Neural cell (in vitro differentiated cells): ENCODE measurements at regions not wholly inside any gene's neighbourhood (a gene's known extent, or its start where the extent isn't known, plus 50 kb on each side); places are given as distances from the start of the nearest gene placed in this dataset.

ENCODE experiments used
- H2AFZ ChIP-seq: fragments of 200-600, 300-800 bp; sonication (generic), shearing (Covaris generic); 2 replicates; pipeline ENCODE4 v1.6.0; 2014; ENCODE audit warnings: low read depth, mild to moderate bottlenecking, antibody characterized with exemption, low read length, moderate library complexity
- H3F3A ChIP-seq: fragments of 200-600 bp; shearing (Covaris generic); 2 replicates; pipeline ENCODE4 v1.6.1; 2016; ENCODE audit warnings: mild to moderate bottlenecking, moderate library complexity, mixed read lengths, antibody characterized with exemption, low read length; ENCODE audit not compliant: insufficient read depth, poor library complexity, severe bottlenecking
- H3K27ac ChIP-seq: fragments of 200-600, 300-800 bp; sonication (generic), shearing (Covaris generic); 2 replicates; pipeline ENCODE4 v1.5.1; 2014; ENCODE audit warnings: mild to moderate bottlenecking, low read length, moderate library complexity
- H3K27me3 ChIP-seq: fragments of 300-800, 200-600 bp; sonication (generic), shearing (Covaris generic); 2 replicates; pipeline ENCODE4 v1.6.0; 2014; ENCODE audit warnings: mild to moderate bottlenecking, low read depth, low read length, moderate library complexity; ENCODE audit not compliant: insufficient read depth
- H3K36me3 ChIP-seq: fragments of 300-800, 200-600 bp; sonication (generic), shearing (Covaris generic); 2 replicates; pipeline ENCODE4 v1.5.1; 2014; ENCODE audit warnings: mild to moderate bottlenecking, antibody characterized with exemption, low read length, moderate library complexity; ENCODE audit not compliant: insufficient read depth
- H3K4me2 ChIP-seq: fragments of 300-800, 200-600 bp; sonication (generic), shearing (Covaris generic); 2 replicates; pipeline ENCODE4 v1.6.0; 2014; ENCODE audit warnings: mild to moderate bottlenecking, low read length
- H3K4me3 ChIP-seq: fragments of 300-800, 200-600 bp; sonication (generic), shearing (Covaris generic); 2 replicates; pipeline ENCODE4 v1.5.1; 2014; ENCODE audit warnings: mild to moderate bottlenecking, low read length, moderate library complexity
- H3K79me2 ChIP-seq: fragments of 200-600 bp; shearing (Covaris generic); replicated peaks from 2 replicates; pipeline ENCODE4 v1.6.0; 2014; ENCODE audit warnings: mild to moderate bottlenecking, low read length, moderate library complexity; ENCODE audit not compliant: insufficient read depth
- H3K9ac ChIP-seq: fragments of 300-800, 200-600 bp; sonication (generic), shearing (Covaris generic); 2 replicates; pipeline ENCODE4 v1.6.1; 2016; ENCODE audit warnings: mild to moderate bottlenecking, low read length, mixed read lengths
- H3K9me2 ChIP-seq: fragments of 200-600 bp; shearing (Covaris generic); 2 replicates; pipeline ENCODE4 v1.6.1; 2016; ENCODE audit warnings: mild to moderate bottlenecking, low read length, mixed read lengths; ENCODE audit not compliant: insufficient read depth
- H3K9me3 ChIP-seq: fragments of 200-600, 300-800 bp; sonication (generic), shearing (Covaris generic); 2 replicates; pipeline ENCODE4 v1.6.1; 2016; ENCODE audit warnings: mild to moderate bottlenecking, mixed run types, low read length, moderate library complexity, mixed read lengths
- H4K20me1 ChIP-seq: fragments of 200-600 bp; shearing (Covaris generic); 2 replicates; pipeline ENCODE4 v1.6.1; 2016; ENCODE audit warnings: mild to moderate bottlenecking, mixed run types; ENCODE audit not compliant: insufficient read depth
- CTCF ChIP-seq: fragments of 450-650 bp; IDR thresholded peaks from 2 replicates; pipeline ENCODE4 v1.5.1; 2014; ENCODE audit warnings: antibody characterized with exemption, mild to moderate bottlenecking, moderate library complexity; ENCODE audit not compliant: poor library complexity, severe bottlenecking
- EP300 ChIP-seq: fragments of 450-650 bp; conservative IDR thresholded peaks from 2 replicates; pipeline ENCODE4 v1.6.1; 2014; ENCODE audit warnings: antibody characterized with exemption, mild to moderate bottlenecking, moderate library complexity; ENCODE audit not compliant: poor library complexity, severe bottlenecking
- EZH2 ChIP-seq: fragments of 200-600, 300-800 bp; shearing (Covaris generic), sonication (generic); IDR thresholded peaks from 2 replicates; pipeline ENCODE4 v1.6.1; 2014; ENCODE audit warnings: antibody characterized with exemption, low read length, borderline replicate concordance, mild to moderate bottlenecking; ENCODE audit not compliant: insufficient read depth, poor library complexity, severe bottlenecking
- MXI1 ChIP-seq: fragments of 450-650 bp; conservative IDR thresholded peaks from 2 replicates; pipeline ENCODE4 v1.6.1; 2014; ENCODE audit warnings: antibody characterized with exemption, mild to moderate bottlenecking; ENCODE audit not compliant: poor library complexity, severe bottlenecking
- POLR2AphosphoS5 ChIP-seq: IDR thresholded peaks from 2 replicates; pipeline ENCODE4 v1.6.1; 2012
- RAD21 ChIP-seq: fragments of 450-650 bp; conservative IDR thresholded peaks from 2 replicates; pipeline ENCODE4 v1.6.1; 2014; ENCODE audit warnings: antibody characterized with exemption, mild to moderate bottlenecking, moderate library complexity
- REST ChIP-seq: IDR thresholded peaks from 2 replicates; pipeline ENCODE4 v1.6.1; 2012; ENCODE audit warnings: borderline replicate concordance
- SMC3 ChIP-seq: fragments of 450-650 bp; conservative IDR thresholded peaks from 2 replicates; pipeline ENCODE4 v1.6.1; 2014; ENCODE audit warnings: antibody characterized with exemption, mild to moderate bottlenecking, moderate library complexity; ENCODE audit not compliant: poor library complexity
- TAF1 ChIP-seq: IDR thresholded peaks from 2 replicates; pipeline ENCODE4 v1.6.1; 2012; ENCODE audit warnings: low read depth

- no peaks in the 10 kb centered on the region for H3K9me2 ChIP-seq
- TF ChIP-seq REST: no peak
- TF ChIP-seq POLR2AphosphoS5: no peak
- TF ChIP-seq CTCF: no peak
- no peak for TF ChIP-seq EZH2
- no peak for TF ChIP-seq EP300
- no peak for TF ChIP-seq TAF1
- no peak for TF ChIP-seq SMC3
- TF ChIP-seq MXI1: no peak
- no peak for TF ChIP-seq RAD21
Measured at GRCh38 chr9:78781681-78782080, 484.8 kb downstream of the PSAT1 start.

GRCh38 chr9:78782234-78782633 lies 485.3 kb downstream of the PSAT1 start:
- Histone ChIP-seq H3K9ac (no peak overlapping the region), H4K20me1 (no peaks in the 10 kb centered on the region), H2AFZ (no peak overlapping the region), H3K9me2 (no peaks in the 10 kb centered on the region), H3K79me2 (no peaks in the 10 kb centered on the region), H3K9me3 (no peaks in the 10 kb centered on the region), H3F3A (no peaks in the 10 kb centered on the region), H3K27ac (no peak overlapping the region), H3K4me2 (no peak overlapping the region), H3K4me3 (no peak overlapping the region), H3K27me3 (no peaks in the 10 kb centered on the region), H3K36me3 (no peaks in the 10 kb centered on the region)
- no peak for TF ChIP-seq REST
- TF ChIP-seq MXI1: no peak
- TF ChIP-seq TAF1: no peak
- TF ChIP-seq EZH2: no peak
- no peak for TF ChIP-seq RAD21
- TF ChIP-seq CTCF: no peak
- no peak for TF ChIP-seq SMC3
- TF ChIP-seq EP300: no peak

More at GRCh38 chr9:78781681-78782080, 484.8 kb downstream of the PSAT1 start:
- Histone ChIP-seq H3K9ac (no peak overlapping the region), H3K27ac (no peak overlapping the region), H3F3A (no peaks in the 10 kb centered on the region), H3K79me2 (no peaks in the 10 kb centered on the region), H3K9me3 (no peaks in the 10 kb centered on the region), H3K27me3 (no peaks in the 10 kb centered on the region), H2AFZ (no peak overlapping the region), H3K4me3 (no peak overlapping the region), H3K4me2 (no peak overlapping the region), H4K20me1 (no peaks in the 10 kb centered on the region), H3K36me3 (no peaks in the 10 kb centered on the region)
